ENCODE measurements at regions not wholly inside any gene's neighbourhood (a gene's known extent, or its start where the extent isn't known, plus 50 kb on each side); places are given as distances from the start of the nearest gene placed in this dataset.
"Not testable (repeated sequence)": the region's sequence is repeated elsewhere in the genome, so short reads cannot be mapped to it uniquely, and the experiment has no call there.

DNA sequence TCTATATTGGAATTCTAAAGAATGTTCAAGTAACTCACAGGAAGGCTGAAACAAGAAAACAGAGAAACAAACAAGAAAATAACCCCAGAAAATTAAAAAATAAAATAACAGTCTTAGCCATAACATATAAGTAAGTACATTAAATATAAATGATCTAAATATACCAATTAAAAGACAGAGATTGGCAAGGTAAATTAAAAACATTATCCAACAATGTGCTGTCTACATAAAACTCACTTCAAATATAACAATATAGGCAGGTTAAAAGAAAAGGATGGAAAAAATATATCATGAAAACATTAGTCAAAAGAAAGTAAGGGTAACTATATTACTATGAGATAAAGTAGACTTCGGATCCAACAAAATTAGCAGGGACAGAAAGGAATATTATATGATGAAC is 98.1 kb upstream of the NANOS1 start:
- Histone ChIP-seq H4K91ac (ENCODE audit: low read depth, low read length, poor library complexity) (no peak overlapping the region), H3K9me3 (replicated peaks in 1 of 2; ENCODE audit: control insufficient read depth in 2 of 2, insufficient read depth in 1 of 2, low read depth in 1 of 2, low read length in 2 of 2) (peaks cover 0 to 3% of the 10 kb centered on the region in 2 donors), H2AK5ac (ENCODE audit: low read depth, low read length) (no peak overlapping the region), H3K79me1 (ENCODE audit: low read depth, low read length) (no peaks in the 10 kb centered on the region), H4K8ac (ENCODE audit: low read depth, low read length) (no peak overlapping the region), H3K18ac (ENCODE audit: low read length) (no peak overlapping the region), H3K4me1 (ENCODE audit: control insufficient read depth in 2 of 2, insufficient read depth in 1 of 2, low read depth in 1 of 2, low read length in 2 of 2) (no peaks in the 10 kb centered on the region), H2BK12ac (ENCODE audit: low read length) (no peak overlapping the region), H3K4ac (ENCODE audit: low read length) (no peak overlapping the region), H3K27ac (replicated peaks; ENCODE audit: low read length) (no peak overlapping the region), H3K36me3 (replicated peaks in 1 of 2; ENCODE audit: control insufficient read depth in 2 of 2, insufficient read depth in 2 of 2, low read length in 2 of 2) (no peaks in the 10 kb centered on the region), H3K14ac (ENCODE audit: low read length) (no peak overlapping the region), H3K4me2 (ENCODE audit: insufficient read depth, low read length, poor library complexity, severe bottlenecking) (no peak overlapping the region), H2BK5ac (ENCODE audit: low read length) (no peak overlapping the region), H2BK15ac (ENCODE audit: low read length) (no peak overlapping the region), H3K23ac (ENCODE audit: low read depth, low read length, poor library complexity) (no peak overlapping the region), H2BK120ac (ENCODE audit: low read depth, low read length) (no peak overlapping the region), H3K4me3 (ENCODE audit: low read length in 2 of 2) (no peak overlapping the region), H3K27me3 (ENCODE audit: control insufficient read depth in 3 of 3, insufficient read depth in 3 of 3, low read depth in 1 of 3, low read length in 3 of 3) (no peaks in the 10 kb centered on the region), H2AFZ (ENCODE audit: low read length) (no peak overlapping the region), H3K9ac (ENCODE audit: low read depth, low read length, poor library complexity) (no peak overlapping the region)
- no peak for DNase-seq (ENCODE audit: low spot score)
- WGBS, 2 donors (ENCODE audit: extremely low coverage in 2 of 2, insufficient read length in 2 of 2, insufficient replicate concordance in 1 of 2) = no CpG with 5 or more reads among the region's 1 CpG

- not testable (repeated sequence) for H3K4ac ChIP-seq (ENCODE audit: low read length); H3K9me3 ChIP-seq (replicated peaks in 1 of 2; ENCODE audit: control insufficient read depth in 2 of 2, insufficient read depth in 1 of 2, low read depth in 1 of 2, low read length in 2 of 2); H3K14ac ChIP-seq (ENCODE audit: low read length); H3K27ac ChIP-seq (replicated peaks; ENCODE audit: low read length); H2BK15ac ChIP-seq (ENCODE audit: low read length); H2BK5ac ChIP-seq (ENCODE audit: low read length); H3K9ac ChIP-seq (ENCODE audit: low read depth, low read length, poor library complexity); H3K36me3 ChIP-seq (replicated peaks in 1 of 2; ENCODE audit: control insufficient read depth in 2 of 2, insufficient read depth in 2 of 2, low read length in 2 of 2); H3K23ac ChIP-seq (ENCODE audit: low read depth, low read length, poor library complexity); DNase-seq (ENCODE audit: low spot score); H3K27me3 ChIP-seq (ENCODE audit: control insufficient read depth in 3 of 3, insufficient read depth in 3 of 3, low read depth in 1 of 3, low read length in 3 of 3); H2BK120ac ChIP-seq (ENCODE audit: low read depth, low read length); H3K4me1 ChIP-seq (ENCODE audit: control insufficient read depth in 2 of 2, insufficient read depth in 1 of 2, low read depth in 1 of 2, low read length in 2 of 2); H4K91ac ChIP-seq (ENCODE audit: low read depth, low read length, poor library complexity); H3K79me1 ChIP-seq (ENCODE audit: low read depth, low read length); H3K4me3 ChIP-seq (ENCODE audit: low read length in 2 of 2); H2BK12ac ChIP-seq (ENCODE audit: low read length); H2AK5ac ChIP-seq (ENCODE audit: low read depth, low read length); H3K4me2 ChIP-seq (ENCODE audit: insufficient read depth, low read length, poor library complexity, severe bottlenecking); H4K8ac ChIP-seq (ENCODE audit: low read depth, low read length); H3K18ac ChIP-seq (ENCODE audit: low read length); H2AFZ ChIP-seq (ENCODE audit: low read length)
- WGBS, 2 donors (ENCODE audit: extremely low coverage in 2 of 2, insufficient read length in 2 of 2, insufficient replicate concordance in 1 of 2) = no CpG with 5 or more reads among the region's 1 CpG
These were observed 97.4 kb upstream of the NANOS1 start for GRCh38 chr10:118932154-118932553.

DNA sequence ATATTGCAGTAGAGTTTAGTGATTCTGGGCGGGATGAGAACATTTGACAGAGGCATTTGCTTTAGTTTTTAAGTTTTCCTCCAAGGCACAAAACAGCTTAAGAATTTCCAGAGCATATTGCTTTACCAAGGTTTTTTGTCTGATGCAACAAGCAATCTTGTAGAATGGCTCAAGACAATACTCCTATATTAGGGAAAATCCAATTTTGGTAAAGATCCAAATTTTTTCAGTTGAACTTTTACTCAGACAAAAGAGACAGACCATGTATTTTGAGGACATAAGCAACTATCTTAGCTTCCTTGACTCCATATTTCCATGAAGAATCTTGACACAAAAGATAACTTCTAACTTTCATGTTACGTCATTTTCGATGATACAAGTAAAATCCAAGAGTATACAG is 92.3 kb upstream of the NANOS1 start:
- Histone ChIP-seq H2AK5ac (ENCODE audit: low read depth, low read length) (no peak overlapping the region), H3K4me1 (ENCODE audit: control insufficient read depth in 2 of 2, insufficient read depth in 1 of 2, low read depth in 1 of 2, low read length in 2 of 2) (no peaks in the 10 kb centered on the region), H2BK12ac (ENCODE audit: low read length) (no peak overlapping the region), H3K4me3 (ENCODE audit: low read length in 2 of 2) (no peak overlapping the region), H4K8ac (ENCODE audit: low read depth, low read length) (no peak overlapping the region), H3K79me1 (ENCODE audit: low read depth, low read length) (no peaks in the 10 kb centered on the region), H2AFZ (ENCODE audit: low read length) (no peak overlapping the region), H3K27ac (replicated peaks; ENCODE audit: low read length) (no peak overlapping the region), H3K9me3 (replicated peaks in 1 of 2; ENCODE audit: control insufficient read depth in 2 of 2, insufficient read depth in 1 of 2, low read depth in 1 of 2, low read length in 2 of 2) (no peaks in the 10 kb centered on the region), H4K91ac (ENCODE audit: low read depth, low read length, poor library complexity) (no peak overlapping the region), H3K4me2 (ENCODE audit: insufficient read depth, low read length, poor library complexity, severe bottlenecking) (no peak overlapping the region), H3K9ac (ENCODE audit: low read depth, low read length, poor library complexity) (no peak overlapping the region), H2BK120ac (ENCODE audit: low read depth, low read length) (no peak overlapping the region), H3K36me3 (replicated peaks in 1 of 2; ENCODE audit: control insufficient read depth in 2 of 2, insufficient read depth in 2 of 2, low read length in 2 of 2) (no peaks in the 10 kb centered on the region), H2BK5ac (ENCODE audit: low read length) (no peak overlapping the region), H3K27me3 (ENCODE audit: control insufficient read depth in 3 of 3, insufficient read depth in 3 of 3, low read depth in 1 of 3, low read length in 3 of 3) (no peaks in the 10 kb centered on the region), H3K23ac (ENCODE audit: low read depth, low read length, poor library complexity) (no peak overlapping the region), H3K14ac (ENCODE audit: low read length) (no peak overlapping the region), H3K4ac (ENCODE audit: low read length) (no peak overlapping the region), H2BK15ac (ENCODE audit: low read length) (no peak overlapping the region), H3K18ac (ENCODE audit: low read length) (no peak overlapping the region)
- no peak for DNase-seq (ENCODE audit: low spot score)
- WGBS, 2 donors (ENCODE audit: extremely low coverage in 2 of 2, insufficient read length in 2 of 2, insufficient replicate concordance in 1 of 2) = no CpG with 5 or more reads among the region's 3 CpGs

GRCh38 chr10:118939211-118940007 is 90.1 kb upstream of the NANOS1 start:
- Histone ChIP-seq H3K27ac (replicated peaks; ENCODE audit: low read length) (no peak overlapping the region), H2BK120ac (ENCODE audit: low read depth, low read length) (no peak overlapping the region), H4K91ac (ENCODE audit: low read depth, low read length, poor library complexity) (no peak overlapping the region), H3K79me1 (ENCODE audit: low read depth, low read length) (no peaks in the 10 kb centered on the region), H3K9me3 (replicated peaks in 1 of 2; ENCODE audit: control insufficient read depth in 2 of 2, insufficient read depth in 1 of 2, low read depth in 1 of 2, low read length in 2 of 2) (no peaks in the 10 kb centered on the region), H3K23ac (ENCODE audit: low read depth, low read length, poor library complexity) (no peak overlapping the region), H3K4ac (ENCODE audit: low read length) (no peak overlapping the region), H2BK12ac (ENCODE audit: low read length) (no peak overlapping the region), H2AK5ac (ENCODE audit: low read depth, low read length) (no peak overlapping the region), H3K4me1 (ENCODE audit: control insufficient read depth in 2 of 2, insufficient read depth in 1 of 2, low read depth in 1 of 2, low read length in 2 of 2) (no peaks in the 10 kb centered on the region), H2BK15ac (ENCODE audit: low read length) (no peak overlapping the region), H3K36me3 (replicated peaks in 1 of 2; ENCODE audit: control insufficient read depth in 2 of 2, insufficient read depth in 2 of 2, low read length in 2 of 2) (no peaks in the 10 kb centered on the region), H4K8ac (ENCODE audit: low read depth, low read length) (no peak overlapping the region), H3K4me2 (ENCODE audit: insufficient read depth, low read length, poor library complexity, severe bottlenecking) (no peak overlapping the region), H3K9ac (ENCODE audit: low read depth, low read length, poor library complexity) (no peak overlapping the region), H2BK5ac (ENCODE audit: low read length) (no peak overlapping the region), H3K18ac (ENCODE audit: low read length) (no peak overlapping the region), H3K4me3 (ENCODE audit: low read length in 2 of 2) (no peak overlapping the region), H3K27me3 (ENCODE audit: control insufficient read depth in 3 of 3, insufficient read depth in 3 of 3, low read depth in 1 of 3, low read length in 3 of 3) (no peaks in the 10 kb centered on the region), H3K14ac (ENCODE audit: low read length) (no peak overlapping the region), H2AFZ (ENCODE audit: low read length) (no peak overlapping the region)
- WGBS, 2 donors (ENCODE audit: extremely low coverage in 2 of 2, insufficient read length in 2 of 2, insufficient replicate concordance in 1 of 2) = no CpG with 5 or more reads among the region's 7 CpGs
- DNase-seq (ENCODE audit: low spot score) = no peak
